ENCODE measurements at regions not wholly inside any gene's neighbourhood (a gene's known extent, or its start where the extent isn't known, plus 50 kb on each side); places are given as distances from the start of the nearest gene placed in this dataset.
A peak's percentile ranks its signal among the peaks of the same experiment; 100 is the strongest.

- H3K4me3 ChIP-seq (ENCODE audit: insufficient read depth, low read length): no peak overlapping the region
- H3K27ac ChIP-seq (ENCODE audit: low read depth, low read length): no peak overlapping the region
- H3K79me2 ChIP-seq (ENCODE audit: insufficient read depth, low read length): no peaks in the 10 kb centered on the region
- no peaks in the 10 kb centered on the region for H3K4me1 ChIP-seq (ENCODE audit: insufficient read depth, low read length)
- H3K36me3 ChIP-seq (ENCODE audit: insufficient read depth, low read length): no peaks in the 10 kb centered on the region
- H3K4me2 ChIP-seq (ENCODE audit: insufficient read depth, low read length): no peak overlapping the region
- H4K20me1 ChIP-seq (ENCODE audit: insufficient read depth, low read length): no peaks in the 10 kb centered on the region
- DNase-seq (ENCODE audit: insufficient read length, low spot score, missing footprints): no peak
- H2AFZ ChIP-seq (ENCODE audit: low read length): peak overlapping the region; percentile 18
- H3K9me3 ChIP-seq (ENCODE audit: low read depth, low read length): no peaks in the 10 kb centered on the region
- H3K27me3 ChIP-seq (ENCODE audit: insufficient read depth, low read length): no peaks in the 10 kb centered on the region
- TF ChIP-seq CTCF (IDR thresholded peaks at IDR 0.05; ENCODE audit: extremely low read depth, low read depth, low read length): no peak
Measured at GRCh38 chr4:55016131-55016530, 109.3 kb downstream of the KDR start.

GRCh38 chr4:55014876-55015275, 110.5 kb downstream of the KDR start:
- no peak overlapping the region for H3K27ac ChIP-seq (ENCODE audit: low read depth, low read length)
- no peak for DNase-seq (ENCODE audit: insufficient read length, low spot score, missing footprints)
- no peaks in the 10 kb centered on the region for H3K79me2 ChIP-seq (ENCODE audit: insufficient read depth, low read length)
- H3K27me3 ChIP-seq (ENCODE audit: insufficient read depth, low read length): no peaks in the 10 kb centered on the region
- H3K36me3 ChIP-seq (ENCODE audit: insufficient read depth, low read length): no peaks in the 10 kb centered on the region
- no peak overlapping the region for H2AFZ ChIP-seq (ENCODE audit: low read length)
- no peaks in the 10 kb centered on the region for H3K9me3 ChIP-seq (ENCODE audit: low read depth, low read length)
- no peaks in the 10 kb centered on the region for H3K4me1 ChIP-seq (ENCODE audit: insufficient read depth, low read length)
- TF ChIP-seq CTCF (IDR thresholded peaks at IDR 0.05; ENCODE audit: extremely low read depth, low read depth, low read length): no peak
- H3K4me2 ChIP-seq (ENCODE audit: insufficient read depth, low read length): no peak overlapping the region
- no peak overlapping the region for H3K4me3 ChIP-seq (ENCODE audit: insufficient read depth, low read length)
- no peaks in the 10 kb centered on the region for H4K20me1 ChIP-seq (ENCODE audit: insufficient read depth, low read length)

GRCh38 chr4:55013431-55013955, 111.9 kb downstream of the KDR start:
- Histone ChIP-seq H3K36me3 (ENCODE audit: insufficient read depth, low read length) (no peaks in the 10 kb centered on the region), H3K9me3 (ENCODE audit: low read depth, low read length) (no peaks in the 10 kb centered on the region), H3K4me2 (ENCODE audit: insufficient read depth, low read length) (no peak overlapping the region), H3K4me1 (ENCODE audit: insufficient read depth, low read length) (no peaks in the 10 kb centered on the region), H3K27ac (ENCODE audit: low read depth, low read length) (no peak overlapping the region), H3K4me3 (ENCODE audit: insufficient read depth, low read length) (no peak overlapping the region), H3K79me2 (ENCODE audit: insufficient read depth, low read length) (no peaks in the 10 kb centered on the region), H4K20me1 (ENCODE audit: insufficient read depth, low read length) (no peaks in the 10 kb centered on the region), H2AFZ (ENCODE audit: low read length) (no peak overlapping the region), H3K27me3 (ENCODE audit: insufficient read depth, low read length) (no peaks in the 10 kb centered on the region)
- TF ChIP-seq CTCF (IDR thresholded peaks at IDR 0.05; ENCODE audit: extremely low read depth, low read depth, low read length): no peak
- DNase-seq (ENCODE audit: insufficient read length, low spot score, missing footprints): no peak

- H3K4me1 ChIP-seq (ENCODE audit: insufficient read depth, low read length): no peaks in the 10 kb centered on the region
- H3K27me3 ChIP-seq (ENCODE audit: insufficient read depth, low read length): peaks cover 2% of the 10 kb centered on the region
- H3K4me3 ChIP-seq (ENCODE audit: insufficient read depth, low read length): no peak overlapping the region
- no peak for TF ChIP-seq CTCF (IDR thresholded peaks at IDR 0.05; ENCODE audit: extremely low read depth, low read depth, low read length)
- H3K9me3 ChIP-seq (ENCODE audit: low read depth, low read length): no peaks in the 10 kb centered on the region
- H3K36me3 ChIP-seq (ENCODE audit: insufficient read depth, low read length): no peaks in the 10 kb centered on the region
- peak; percentile 31 for DNase-seq (ENCODE audit: insufficient read length, low spot score, missing footprints)
- H2AFZ ChIP-seq (ENCODE audit: low read length): no peak overlapping the region
- no peak overlapping the region for H3K4me2 ChIP-seq (ENCODE audit: insufficient read depth, low read length)
- H4K20me1 ChIP-seq (ENCODE audit: insufficient read depth, low read length): no peaks in the 10 kb centered on the region
- no peaks in the 10 kb centered on the region for H3K79me2 ChIP-seq (ENCODE audit: insufficient read depth, low read length)
- H3K27ac ChIP-seq (ENCODE audit: low read depth, low read length): no peak overlapping the region
Measured at GRCh38 chr4:55012363-55013230, 112.8 kb downstream of the KDR start.

All from osteoblast (primary cell).